A673 (cell line): ENCODE measurements at regions not wholly inside any gene's neighbourhood (a gene's known extent, or its start where the extent isn't known, plus 50 kb on each side); places are given as distances from the start of the nearest gene placed in this dataset.
"Not testable (repeated sequence)": the region's sequence is repeated elsewhere in the genome, so short reads cannot be mapped to it uniquely, and the experiment has no call there.

Source experiments
- EZH2 ChIP-seq: fragments of 200-600 bp; sonication (generic); IDR thresholded peaks from 2 replicates; pipeline ENCODE4 v1.6.1; 2017; ENCODE audit warnings: borderline replicate concordance, low read depth, mild to moderate bottlenecking, mixed read lengths, antibody characterized with exemption, low read length; ENCODE audit not compliant: poor library complexity, severe bottlenecking
- TF ChIP-seq, protein P1 (sequence below): fragments of 300-800, 200-600 bp; sonication (generic); conservative IDR thresholded peaks from 2 replicates; pipeline ENCODE4 v1.5.1; 2017; ENCODE audit warnings: low read depth, mild to moderate bottlenecking, antibody characterized with exemption, low read length, moderate library complexity, mixed read lengths

DNA sequence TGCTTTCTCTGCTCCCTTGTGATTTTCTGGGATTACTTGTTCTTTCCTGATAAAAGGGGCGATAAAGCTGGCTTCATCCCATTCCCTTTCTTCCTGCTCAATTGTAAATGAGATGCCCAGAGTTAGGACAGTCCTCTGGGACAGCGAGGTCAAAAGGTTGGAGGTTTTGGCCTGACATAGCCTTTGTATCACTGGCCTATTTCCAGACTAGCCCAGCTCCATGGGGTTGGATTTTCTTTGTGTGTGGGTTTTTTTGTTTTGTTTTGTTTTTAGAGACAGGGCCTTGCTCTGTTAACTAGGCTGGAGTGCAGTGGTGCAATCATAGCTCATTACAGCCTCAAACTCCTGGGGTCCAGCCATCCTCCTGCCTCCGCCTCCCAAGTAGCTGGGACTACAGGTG, 57.8 kb downstream of the NPIPB11 start:
- TF ChIP-seq, protein P1, sequence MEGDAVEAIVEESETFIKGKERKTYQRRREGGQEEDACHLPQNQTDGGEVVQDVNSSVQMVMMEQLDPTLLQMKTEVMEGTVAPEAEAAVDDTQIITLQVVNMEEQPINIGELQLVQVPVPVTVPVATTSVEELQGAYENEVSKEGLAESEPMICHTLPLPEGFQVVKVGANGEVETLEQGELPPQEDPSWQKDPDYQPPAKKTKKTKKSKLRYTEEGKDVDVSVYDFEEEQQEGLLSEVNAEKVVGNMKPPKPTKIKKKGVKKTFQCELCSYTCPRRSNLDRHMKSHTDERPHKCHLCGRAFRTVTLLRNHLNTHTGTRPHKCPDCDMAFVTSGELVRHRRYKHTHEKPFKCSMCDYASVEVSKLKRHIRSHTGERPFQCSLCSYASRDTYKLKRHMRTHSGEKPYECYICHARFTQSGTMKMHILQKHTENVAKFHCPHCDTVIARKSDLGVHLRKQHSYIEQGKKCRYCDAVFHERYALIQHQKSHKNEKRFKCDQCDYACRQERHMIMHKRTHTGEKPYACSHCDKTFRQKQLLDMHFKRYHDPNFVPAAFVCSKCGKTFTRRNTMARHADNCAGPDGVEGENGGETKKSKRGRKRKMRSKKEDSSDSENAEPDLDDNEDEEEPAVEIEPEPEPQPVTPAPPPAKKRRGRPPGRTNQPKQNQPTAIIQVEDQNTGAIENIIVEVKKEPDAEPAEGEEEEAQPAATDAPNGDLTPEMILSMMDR: not testable (repeated sequence)
- TF ChIP-seq EZH2: not testable (repeated sequence)
